Breast epithelium (tissue), 4 donors: ENCODE measurements at regions not wholly inside any gene's neighbourhood (a gene's known extent, or its start where the extent isn't known, plus 50 kb on each side); places are given as distances from the start of the nearest gene placed in this dataset.

Experiments used
- DNase-seq, 2 donors: peaks; one replicate each; pipeline ENCODE4 v3.0.0-alpha.2; 2019; ENCODE audit warnings: low spot score in 2 of 2
- H3K27ac ChIP-seq, 2 donors: fragments of 200-600 bp; sonication (generic) in 1 of 2; one replicate each; pipeline ENCODE4 v1.5.1; 2016 to 2019; ENCODE audit warnings: mild to moderate bottlenecking in 1 of 2
- H3K27me3 ChIP-seq, 2 donors: fragments of 200-600 bp; sonication (generic) in 1 of 2; one replicate each; pipeline versions ENCODE4 v1.5.1 to v1.6.0; 2017 to 2019; ENCODE audit warnings: control low read depth in 1 of 2, mild to moderate bottlenecking in 1 of 2
- H3K36me3 ChIP-seq: fragments of 200-600 bp; one replicate; pipeline ENCODE4 v1.5.1; 2019
- H3K4me1 ChIP-seq, 2 donors: fragments of 200-600 bp; sonication (generic); one replicate each; pipeline ENCODE4 v1.5.1; 2016 to 2019; ENCODE audit warnings: control low read depth in 1 of 2
- H3K4me3 ChIP-seq, 3 donors: fragments of 200-600 bp; sonication (generic); 1 replicate in 2 of 3; 2 replicates in 1 of 3; pipeline ENCODE4 v1.5.1; 2016 to 2019; ENCODE audit warnings: mild to moderate bottlenecking in 3 of 3, moderate library complexity in 2 of 3
- H3K9me3 ChIP-seq, 2 donors: fragments of 200-600 bp; sonication (generic) in 1 of 2; one replicate each; pipeline ENCODE4 v1.5.1; 2016 to 2019; ENCODE audit warnings: control low read depth in 1 of 2
- CTCF ChIP-seq, 3 donors: fragments of 450-650 bp; IDR thresholded peaks; one replicate each; pipeline ENCODE4 v1.5.1; 2016 to 2017; ENCODE audit warnings: antibody characterized with exemption in 3 of 3, mild to moderate bottlenecking in 3 of 3, moderate library complexity in 3 of 3
- POLR2A ChIP-seq: fragments of 450-650 bp; IDR thresholded peaks from one replicate; pipeline ENCODE4 v1.6.1; 2016; ENCODE audit warnings: antibody characterized with exemption, mild to moderate bottlenecking, moderate library complexity
- POLR2AphosphoS5 ChIP-seq, 3 donors: sonication (generic); formaldehyde crosslinking; IDR thresholded peaks; one replicate each; pipeline ENCODE4 v1.6.1; 2017; ENCODE audit warnings: antibody characterized with exemption in 3 of 3
- intact Hi-C: fragments of 100-400 bp; cut with DNase I; formaldehyde crosslinking; loops from one replicate; pipeline ENCODE4 v1.15.1; 2023; ENCODE audit warnings: low total_unique reads

DNA sequence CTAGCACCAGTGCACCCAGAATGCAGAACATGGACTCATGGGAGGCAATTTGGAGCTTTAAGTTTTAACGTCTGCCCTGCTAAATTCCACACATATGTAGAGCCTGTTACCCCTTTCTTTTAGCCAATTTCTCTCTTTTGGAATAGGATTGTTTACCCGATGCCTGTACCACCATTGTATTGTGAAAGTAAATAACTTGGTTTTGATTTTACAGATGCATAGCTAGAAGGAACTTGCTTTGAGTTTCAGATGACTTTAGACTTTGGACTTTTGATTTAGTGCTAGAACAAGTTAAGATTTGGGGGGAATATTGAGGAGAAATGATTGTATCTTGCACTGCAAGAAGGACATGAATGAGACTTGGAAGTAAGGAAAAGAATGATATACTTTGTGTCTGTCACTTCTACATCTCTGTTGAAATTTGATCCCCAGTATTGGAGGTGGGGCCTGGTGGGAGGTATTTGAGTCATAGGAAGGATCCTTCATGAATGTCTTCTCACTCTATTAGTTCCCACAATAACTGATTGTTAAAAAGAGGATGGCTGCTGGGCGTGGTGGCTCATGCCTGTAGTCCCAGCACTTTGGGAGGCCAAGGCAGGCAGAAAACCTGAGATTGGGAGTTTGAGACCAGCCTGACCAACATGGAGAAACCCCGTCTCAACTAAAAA is 794.8 kb upstream of the LCORL start:
- Histone ChIP-seq H3K27ac (no peak overlapping the region), H3K9me3 (no peaks in the 10 kb centered on the region), H3K27me3 (no peaks in the 10 kb centered on the region), H3K4me1 (no peaks in the 10 kb centered on the region), H3K4me3 (no peak overlapping the region), H3K36me3 (no peaks in the 10 kb centered on the region)
- intact Hi-C loops, result no loop called here
- no peak for TF ChIP-seq CTCF (IDR thresholded peaks at IDR 0.05)
- TF ChIP-seq POLR2AphosphoS5 (IDR thresholded peaks at IDR 0.05), result no peak
- no peak for TF ChIP-seq POLR2A
- DNase-seq, result no peak

GRCh38 chr4:18815779-18816173 is 794.2 kb upstream of the LCORL start:
- Histone ChIP-seq H3K4me1 (no peaks in the 10 kb centered on the region), H3K27me3 (no peaks in the 10 kb centered on the region), H3K36me3 (no peaks in the 10 kb centered on the region), H3K4me3 (no peak overlapping the region), H3K9me3 (no peaks in the 10 kb centered on the region), H3K27ac (no peak overlapping the region)
- no peak for TF ChIP-seq POLR2A
- no peak for TF ChIP-seq CTCF (IDR thresholded peaks at IDR 0.05)
- no peak for TF ChIP-seq POLR2AphosphoS5 (IDR thresholded peaks at IDR 0.05)
- DNase-seq, result no peak
- intact Hi-C loops, result no loop called here

DNA sequence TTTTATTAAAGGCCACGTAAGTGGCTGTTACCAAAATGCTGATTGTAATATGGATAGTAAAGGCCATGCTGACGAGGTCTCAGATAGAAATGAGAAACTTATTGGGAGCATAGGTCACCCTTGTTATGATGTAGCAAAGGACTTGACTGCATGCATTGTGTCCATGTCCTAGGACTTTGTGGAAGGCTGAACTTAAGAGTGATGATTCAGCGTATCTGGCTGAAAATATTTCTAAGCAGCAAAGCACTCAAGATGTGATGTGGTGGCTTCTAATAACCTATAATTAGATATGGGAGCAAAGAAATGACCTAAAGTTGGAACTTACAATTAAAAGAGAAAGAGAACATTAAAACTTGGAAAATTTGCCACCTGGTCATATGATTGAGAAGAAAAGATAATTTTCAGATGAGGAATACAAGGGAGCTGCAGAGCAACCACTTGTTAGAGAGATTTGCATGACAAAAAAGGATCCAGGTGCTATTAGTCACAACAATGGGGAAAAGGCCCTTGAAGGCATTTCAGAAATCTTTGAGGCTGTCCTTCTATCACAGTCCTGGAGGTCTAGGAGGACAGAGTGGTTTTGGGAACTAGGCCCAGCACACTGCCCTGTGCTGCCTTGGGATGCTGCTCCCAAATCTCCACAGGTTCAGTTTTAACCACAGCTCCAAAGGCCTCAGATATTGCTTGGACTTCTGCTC is 793.7 kb upstream of the LCORL start:
- H3K4me3 ChIP-seq, result no peak overlapping the region
- no peak overlapping the region for H3K27ac ChIP-seq

GRCh38 chr4:18813771-18814170 is 792.2 kb upstream of the LCORL start:
- H3K27ac ChIP-seq, result no peak overlapping the region
- no peak for DNase-seq
- intact Hi-C loops, result no loop called here
- H3K4me1 ChIP-seq, result no peaks in the 10 kb centered on the region
- H3K36me3 ChIP-seq, result no peaks in the 10 kb centered on the region
- H3K4me3 ChIP-seq, result no peak overlapping the region
- H3K9me3 ChIP-seq, result no peaks in the 10 kb centered on the region
- no peak for TF ChIP-seq POLR2A
- H3K27me3 ChIP-seq, result no peaks in the 10 kb centered on the region

More for the DNA sequence above, 793.7 kb upstream of the LCORL start:
- no peak for DNase-seq
- TF ChIP-seq CTCF (IDR thresholded peaks at IDR 0.05) (no peak), POLR2A (no peak), POLR2AphosphoS5 (IDR thresholded peaks at IDR 0.05) (no peak)
- Histone ChIP-seq H3K4me1 (no peaks in the 10 kb centered on the region), H3K36me3 (no peaks in the 10 kb centered on the region), H3K9me3 (no peaks in the 10 kb centered on the region), H3K27me3 (no peaks in the 10 kb centered on the region)
- intact Hi-C loops, result no loop called here

GRCh38 chr4:18813055-18813454 is 791.5 kb upstream of the LCORL start:
- Histone ChIP-seq H3K9me3 (no peaks in the 10 kb centered on the region), H3K36me3 (no peaks in the 10 kb centered on the region), H3K27ac (no peak overlapping the region), H3K4me3 (no peak overlapping the region), H3K4me1 (no peaks in the 10 kb centered on the region), H3K27me3 (no peaks in the 10 kb centered on the region)
- DNase-seq, result no peak
- intact Hi-C loops, result no loop called here
- TF ChIP-seq CTCF (IDR thresholded peaks at IDR 0.05), result no peak
- TF ChIP-seq POLR2AphosphoS5 (IDR thresholded peaks at IDR 0.05), result no peak
- TF ChIP-seq POLR2A, result no peak
